ENCODE measurements at regions not wholly inside any gene's neighbourhood (a gene's known extent, or its start where the extent isn't known, plus 50 kb on each side); places are given as distances from the start of the nearest gene placed in this dataset.
A peak's percentile ranks its signal among the peaks of the same experiment; 100 is the strongest.

- 0 out of 2 replicates have a peak, but pooled peaks have one; percentile 16 for TF ChIP-seq HIC1 (tag by site-specific recombination; IDR thresholded peaks at IDR 0.05)
- TF ChIP-seq SCRT2 (tag by site-specific recombination; IDR thresholded peaks at IDR 0.05): no peak
- peak; percentile 72 for TF ChIP-seq ZNF335 (tag by site-specific recombination; conservative IDR thresholded peaks at IDR 0.05)
- no peak for TF ChIP-seq ZNF280D (tag by site-specific recombination; IDR thresholded peaks at IDR 0.05)
- no peak for TF ChIP-seq ZNF692 (tag by site-specific recombination; IDR thresholded peaks at IDR 0.05)
- TF ChIP-seq ZNF777 (tag by site-specific recombination; IDR thresholded peaks at IDR 0.05; ENCODE audit: borderline replicate concordance): peak; percentile 73; the same call in 1 of the 2 replicates
- TF ChIP-seq ZNF280C (tag by site-specific recombination; IDR thresholded peaks at IDR 0.05): no peak
- TF ChIP-seq ZNF16 (tag by site-specific recombination; IDR thresholded peaks at IDR 0.05; ENCODE audit: low read depth): no peak
- TF ChIP-seq ZBTB7A (tag by site-specific recombination; IDR thresholded peaks at IDR 0.05; ENCODE audit: low read depth): no peak
- peak; percentile 52; the same call in 1 of the 2 replicates for TF ChIP-seq ZBTB48 (tag by site-specific recombination; IDR thresholded peaks at IDR 0.05)
- TF ChIP-seq ZFP3 (tag by site-specific recombination; IDR thresholded peaks at IDR 0.05; ENCODE audit: low read depth): no peak
- TF ChIP-seq, protein P1, sequence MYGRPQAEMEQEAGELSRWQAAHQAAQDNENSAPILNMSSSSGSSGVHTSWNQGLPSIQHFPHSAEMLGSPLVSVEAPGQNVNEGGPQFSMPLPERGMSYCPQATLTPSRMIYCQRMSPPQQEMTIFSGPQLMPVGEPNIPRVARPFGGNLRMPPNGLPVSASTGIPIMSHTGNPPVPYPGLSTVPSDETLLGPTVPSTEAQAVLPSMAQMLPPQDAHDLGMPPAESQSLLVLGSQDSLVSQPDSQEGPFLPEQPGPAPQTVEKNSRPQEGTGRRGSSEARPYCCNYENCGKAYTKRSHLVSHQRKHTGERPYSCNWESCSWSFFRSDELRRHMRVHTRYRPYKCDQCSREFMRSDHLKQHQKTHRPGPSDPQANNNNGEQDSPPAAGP (tag by site-specific recombination; IDR thresholded peaks at IDR 0.05): no peak
- no peak for TF ChIP-seq HOXD13 (CRISPR knock-in tag; IDR thresholded peaks at IDR 0.05; ENCODE audit: borderline replicate concordance)
- TF ChIP-seq SP2 (tag by site-specific recombination; IDR thresholded peaks at IDR 0.05): no peak
- TF ChIP-seq GLI4 (tag by site-specific recombination; IDR thresholded peaks at IDR 0.05): no peak
- peak; percentile 35; the same call in 1 of the 2 replicates for TF ChIP-seq PRDM1 (tag by site-specific recombination; IDR thresholded peaks at IDR 0.05)
- TF ChIP-seq ZNF501 (tag by site-specific recombination; IDR thresholded peaks at IDR 0.05): no peak
- no peak for TF ChIP-seq ZNF121 (tag by site-specific recombination; IDR thresholded peaks at IDR 0.05)
- TF ChIP-seq EGR2 (tag by site-specific recombination; IDR thresholded peaks at IDR 0.05; ENCODE audit: low read depth): no peak
- TF ChIP-seq ZBTB6 (tag by site-specific recombination; IDR thresholded peaks at IDR 0.05): no peak
- no peak for TF ChIP-seq ZNF785 (tag by site-specific recombination; IDR thresholded peaks at IDR 0.05)
- TF ChIP-seq KLF1 (tag by site-specific recombination; IDR thresholded peaks at IDR 0.05): no peak
- no peak for TF ChIP-seq KLF9 (tag by site-specific recombination; IDR thresholded peaks at IDR 0.05; ENCODE audit: low read depth)
These were observed 130.8 kb downstream of the OGFRL1 start (continued) for GRCh38 chr6:71419217-71420094.
